GM06990 (cell line): ENCODE measurements at regions not wholly inside any gene's neighbourhood (a gene's known extent, or its start where the extent isn't known, plus 50 kb on each side); places are given as distances from the start of the nearest gene placed in this dataset.

ENCODE experiments used
- DNase-seq: peaks from one replicate; pipeline ENCODE4 v3.0.0-alpha.2; 2011; ENCODE audit not compliant: insufficient read length; ENCODE audit errors: extremely low read depth
- H3K27me3 ChIP-seq: replicated peaks from 2 replicates; pipeline ENCODE4 v1.6.0; 2011; ENCODE audit warnings: low read length; ENCODE audit not compliant: control insufficient read depth, insufficient read depth
- H3K36me3 ChIP-seq: 2 replicates; pipeline ENCODE4 v1.5.1; 2011; ENCODE audit warnings: low read length; ENCODE audit not compliant: control insufficient read depth, insufficient read depth
- H3K4me3 ChIP-seq: replicated peaks from 2 replicates; pipeline ENCODE4 v1.5.1; 2011; ENCODE audit warnings: low read depth, mild to moderate bottlenecking, control low read depth, low read length
- TF ChIP-seq, protein P1 (sequence below): IDR thresholded peaks from 2 replicates; pipeline ENCODE4 v1.5.1; 2011; ENCODE audit warnings: low read length, control low read depth, mild to moderate bottlenecking, inconsistent platforms; ENCODE audit not compliant: insufficient read depth, poor library complexity, severe bottlenecking

DNA sequence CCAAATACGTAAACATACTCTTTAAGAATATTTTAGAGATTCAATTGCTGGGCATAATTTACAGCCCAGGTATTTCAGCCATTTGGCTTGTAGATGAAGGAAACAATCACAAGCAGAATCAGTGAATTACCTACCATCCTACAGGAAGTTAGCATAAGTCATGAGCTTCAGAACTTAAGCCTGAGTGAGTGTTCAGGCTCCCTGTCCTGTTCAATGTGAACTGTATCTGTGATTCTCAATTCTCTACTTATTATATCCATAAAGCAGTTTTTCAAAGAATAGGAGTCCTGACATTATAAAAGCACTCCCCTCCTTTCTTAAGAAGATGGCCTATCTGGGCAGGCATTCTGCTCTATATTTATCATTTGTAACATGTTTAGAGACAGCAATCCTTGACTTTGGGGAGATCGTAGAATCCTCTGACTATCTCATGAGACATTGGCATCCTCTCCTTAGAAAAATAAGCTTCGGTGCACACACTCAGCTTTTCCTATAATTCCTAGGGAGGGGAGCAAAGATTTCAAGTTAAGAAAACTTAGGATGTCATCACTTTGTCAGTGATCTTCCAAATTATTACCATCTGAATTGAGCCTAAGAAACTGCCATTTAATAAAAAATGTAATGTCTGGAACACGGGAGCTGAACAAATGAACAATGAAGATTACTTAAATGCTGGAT is 645.2 kb upstream of the IGFBP3 start:
- H3K4me3 ChIP-seq: no peak overlapping the region
- DNase-seq: no peak
- no peaks in the 10 kb centered on the region for H3K36me3 ChIP-seq
- TF ChIP-seq, protein P1, sequence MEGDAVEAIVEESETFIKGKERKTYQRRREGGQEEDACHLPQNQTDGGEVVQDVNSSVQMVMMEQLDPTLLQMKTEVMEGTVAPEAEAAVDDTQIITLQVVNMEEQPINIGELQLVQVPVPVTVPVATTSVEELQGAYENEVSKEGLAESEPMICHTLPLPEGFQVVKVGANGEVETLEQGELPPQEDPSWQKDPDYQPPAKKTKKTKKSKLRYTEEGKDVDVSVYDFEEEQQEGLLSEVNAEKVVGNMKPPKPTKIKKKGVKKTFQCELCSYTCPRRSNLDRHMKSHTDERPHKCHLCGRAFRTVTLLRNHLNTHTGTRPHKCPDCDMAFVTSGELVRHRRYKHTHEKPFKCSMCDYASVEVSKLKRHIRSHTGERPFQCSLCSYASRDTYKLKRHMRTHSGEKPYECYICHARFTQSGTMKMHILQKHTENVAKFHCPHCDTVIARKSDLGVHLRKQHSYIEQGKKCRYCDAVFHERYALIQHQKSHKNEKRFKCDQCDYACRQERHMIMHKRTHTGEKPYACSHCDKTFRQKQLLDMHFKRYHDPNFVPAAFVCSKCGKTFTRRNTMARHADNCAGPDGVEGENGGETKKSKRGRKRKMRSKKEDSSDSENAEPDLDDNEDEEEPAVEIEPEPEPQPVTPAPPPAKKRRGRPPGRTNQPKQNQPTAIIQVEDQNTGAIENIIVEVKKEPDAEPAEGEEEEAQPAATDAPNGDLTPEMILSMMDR: no peak
- no peaks in the 10 kb centered on the region for H3K27me3 ChIP-seq

DNA sequence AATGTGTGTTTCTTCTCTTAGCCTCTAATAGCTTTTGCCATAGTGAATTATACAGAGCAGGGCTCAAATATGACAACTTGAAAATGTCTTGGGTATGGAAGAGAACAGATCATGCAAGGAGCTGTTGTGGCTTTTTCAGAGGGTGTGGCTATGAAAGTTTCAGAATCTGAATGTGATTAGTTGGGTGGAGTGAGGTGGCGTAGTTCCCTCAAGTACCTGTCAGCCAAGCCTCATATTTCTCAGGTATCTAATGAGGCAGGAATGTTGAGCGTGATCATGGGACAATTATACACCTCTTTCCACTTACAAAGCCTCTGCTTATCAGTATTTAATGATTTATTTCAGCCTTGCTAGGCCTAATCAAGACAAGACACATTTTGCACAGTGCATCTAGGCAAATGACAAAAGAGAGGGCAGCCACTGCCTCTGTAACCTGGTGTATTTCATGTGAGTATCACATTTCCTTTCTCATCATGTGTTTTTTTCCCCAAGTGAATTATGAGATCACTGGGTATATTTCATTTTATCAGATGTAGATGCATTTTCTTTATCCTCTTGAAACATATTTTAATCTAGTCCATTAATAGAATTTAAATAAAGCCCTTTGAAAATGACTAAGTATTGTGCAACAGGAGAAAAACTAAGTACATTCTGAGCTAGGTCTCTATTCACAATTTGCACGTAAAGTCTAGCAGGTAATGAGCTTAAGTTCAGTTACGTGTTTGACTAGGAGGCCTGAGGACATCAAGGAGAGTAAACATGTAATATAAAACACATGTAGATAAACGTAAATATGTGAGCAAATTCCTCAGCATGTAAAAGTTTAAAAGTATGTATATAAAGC is 644.4 kb upstream of the IGFBP3 start:
- TF ChIP-seq, protein P1: no peak
- DNase-seq: no peak
- no peaks in the 10 kb centered on the region for H3K27me3 ChIP-seq
- H3K4me3 ChIP-seq: no peak overlapping the region
- H3K36me3 ChIP-seq: no peaks in the 10 kb centered on the region

DNA sequence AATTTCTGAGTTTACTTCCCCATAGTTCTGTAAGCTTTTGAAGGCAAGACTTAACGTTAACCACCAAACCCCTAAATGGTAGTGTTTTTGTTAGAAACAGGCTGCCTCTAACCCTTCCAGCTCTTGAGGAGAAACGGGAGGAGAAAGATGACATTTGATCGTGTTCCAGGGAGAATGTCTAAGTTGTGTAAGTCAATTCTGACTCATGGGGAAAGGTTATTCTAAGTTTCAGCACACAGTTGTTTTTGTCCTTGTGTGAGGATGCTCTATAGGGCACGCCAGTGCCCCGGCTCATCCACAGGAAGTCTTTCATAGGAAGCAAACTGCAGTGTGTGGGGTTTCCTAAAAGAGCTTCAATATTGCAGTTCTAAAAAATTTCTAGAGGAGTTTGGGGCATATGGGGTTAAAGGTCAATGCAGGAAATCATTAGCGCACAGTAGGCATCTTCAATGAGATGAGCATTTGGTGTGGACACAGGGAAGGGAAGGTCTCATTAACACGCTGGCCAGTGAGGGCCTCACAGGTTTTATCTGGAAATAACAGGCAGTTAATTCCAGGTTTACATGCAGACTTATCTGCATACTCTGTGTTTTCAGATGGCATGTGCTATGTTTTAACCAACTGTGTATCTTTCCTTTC is 638.2 kb upstream of the IGFBP3 start:
- TF ChIP-seq, protein P1: no peak
- Histone ChIP-seq H3K4me3 (no peak overlapping the region), H3K27me3 (no peaks in the 10 kb centered on the region), H3K36me3 (no peaks in the 10 kb centered on the region)
- no peak for DNase-seq

DNA sequence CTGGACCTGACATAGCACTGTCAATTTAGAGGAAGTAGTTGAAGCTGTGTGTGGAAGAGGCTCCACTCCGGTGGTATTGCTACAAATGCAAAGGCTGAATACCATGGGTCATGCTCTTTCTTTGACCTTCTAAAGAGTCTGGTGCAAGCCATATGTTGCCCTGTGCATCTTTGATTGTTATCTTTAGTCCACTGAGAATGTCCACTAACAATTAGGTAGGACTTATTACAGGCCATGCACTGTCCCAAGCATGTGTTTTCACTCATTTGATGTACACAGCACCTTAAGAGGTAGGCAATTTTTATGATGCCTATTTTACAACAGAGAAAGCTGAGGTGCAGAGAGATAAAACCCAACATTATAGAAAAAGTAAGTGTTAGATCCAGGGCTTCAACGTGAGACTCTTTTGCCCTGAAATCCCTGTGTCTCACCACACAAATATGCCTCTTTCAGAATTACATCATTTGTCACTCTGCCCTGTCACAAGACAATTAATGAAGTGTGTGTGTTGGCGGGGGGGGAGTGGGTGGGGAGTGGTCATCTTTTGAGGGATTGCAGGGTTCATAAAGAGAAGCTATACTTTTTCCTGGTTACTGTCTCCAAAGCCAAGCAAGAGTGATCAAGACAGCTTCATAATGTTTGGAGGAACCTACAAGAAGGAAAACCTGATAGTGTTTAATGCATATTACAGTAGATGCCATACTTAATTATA is 637.6 kb upstream of the IGFBP3 start:
- H3K4me3 ChIP-seq: no peak overlapping the region
- no peak for DNase-seq
- H3K36me3 ChIP-seq: no peaks in the 10 kb centered on the region
- TF ChIP-seq, protein P1: no peak
- H3K27me3 ChIP-seq: no peaks in the 10 kb centered on the region

DNA sequence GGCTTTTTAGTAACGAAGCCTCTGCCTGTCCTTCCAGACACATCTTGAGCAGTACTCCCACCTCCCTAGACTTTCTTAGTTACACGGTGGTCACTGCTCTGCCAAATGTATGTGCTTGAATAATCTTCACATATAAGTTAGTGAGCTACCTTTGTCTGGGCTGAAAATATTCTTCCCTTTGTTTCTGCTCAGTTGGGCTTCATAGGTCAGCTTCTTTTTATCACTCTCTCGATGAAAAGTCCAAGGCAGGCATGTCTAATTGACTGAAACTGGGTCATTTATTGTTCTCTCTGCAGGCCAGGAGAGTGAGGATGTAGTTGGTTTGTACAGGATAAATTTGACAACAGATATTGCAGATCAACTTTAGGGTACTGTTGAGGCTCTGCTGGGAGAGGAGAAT is 636.7 kb upstream of the IGFBP3 start:
- Histone ChIP-seq H3K4me3 (no peak overlapping the region), H3K36me3 (no peaks in the 10 kb centered on the region), H3K27me3 (no peaks in the 10 kb centered on the region)
- no peak for DNase-seq
- TF ChIP-seq, protein P1: no peak
